IMR-90 (cell line): ENCODE measurements at regions not wholly inside any gene's neighbourhood (a gene's known extent, or its start where the extent isn't known, plus 50 kb on each side); places are given as distances from the start of the nearest gene placed in this dataset.

Source experiments
- ATAC-seq: fragments of 200-7000 bp; cut with Tn5 transposase; 2 replicates; pipeline ENCODE4 v1.9.1; 2020; ENCODE audit warnings: low read depth, mild to moderate bottlenecking, moderate library complexity
- BruUV-seq: library from RNA; stranded (reverse); fragments of 400-500 nt; replicated peaks from 2 replicates; lab custom pipeline; 2021; lab: Mats Ljungman, UMichigan
- CTCF ChIA-PET: fragments of 300-600 bp; formaldehyde crosslinking; extraction: SDS; loops from one replicate; lab custom pipeline; 2021; ENCODE audit warnings: antibody characterized with exemption; lab: Yijun Ruan, JAX
- POLR2A ChIA-PET: fragments of 300-600 bp; sonication (Branson Sonifier 250); formaldehyde crosslinking; loops from one replicate; lab custom pipeline; 2022; ENCODE audit warnings: antibody characterized with exemption; ENCODE audit not compliant: unreplicated experiment; lab: Charles Lee
- DNase-seq: peaks from one replicate; pipeline ENCODE4 v3.0.0; 2013
- H2AFZ ChIP-seq: replicated peaks from 2 replicates; pipeline ENCODE3; 2013; ENCODE audit warnings: low read length, mild to moderate bottlenecking; ENCODE audit not compliant: poor library complexity
- H2AK5ac ChIP-seq: 2 replicates; pipeline ENCODE4 v1.6.1; 2013; ENCODE audit warnings: low read depth, low read length, inconsistent platforms
- H2AK9ac ChIP-seq: replicated peaks from 2 replicates; pipeline ENCODE3; 2013; ENCODE audit warnings: mild to moderate bottlenecking, low read depth, low read length, moderate library complexity; ENCODE audit not compliant: poor library complexity
- H2BK120ac ChIP-seq: 2 replicates; pipeline ENCODE4 v1.6.1; 2013; ENCODE audit warnings: low read depth, low read length, inconsistent platforms
- H2BK15ac ChIP-seq: 3 replicates; pipeline ENCODE4 v1.6.1; 2013; ENCODE audit warnings: low read depth, low read length, inconsistent platforms
- H2BK20ac ChIP-seq: 2 replicates; pipeline ENCODE4 v1.6.1; 2013; ENCODE audit warnings: low read depth, mild to moderate bottlenecking, inconsistent platforms, low read length, moderate library complexity
- H2BK5ac ChIP-seq: 2 replicates; pipeline ENCODE4 v1.6.1; 2013; ENCODE audit warnings: mild to moderate bottlenecking, low read depth, low read length, inconsistent platforms; ENCODE audit not compliant: poor library complexity, severe bottlenecking
- H3K14ac ChIP-seq: replicated peaks from 2 replicates; pipeline ENCODE4 v1.6.1; 2013; ENCODE audit warnings: low read depth, low read length, inconsistent platforms
- H3K18ac ChIP-seq: 2 replicates; pipeline ENCODE4 v1.6.1; 2013; ENCODE audit warnings: low read depth, low read length, control low read depth
- H3K23ac ChIP-seq: 2 replicates; pipeline ENCODE4 v1.6.1; 2013; ENCODE audit warnings: low read depth, low read length, inconsistent platforms
- H3K27ac ChIP-seq: 2 replicates; pipeline ENCODE4 v1.5.1; 2013; ENCODE audit warnings: mild to moderate bottlenecking, control low read depth, low read length; ENCODE audit not compliant: insufficient read depth
- H3K27me3 ChIP-seq: 2 replicates; pipeline ENCODE4 v1.6.1; 2013; ENCODE audit warnings: low read length; ENCODE audit not compliant: control insufficient read depth, insufficient read depth
- H3K36me3 ChIP-seq: 2 replicates; pipeline ENCODE4 v1.6.1; 2013; ENCODE audit warnings: low read length, mixed read lengths; ENCODE audit not compliant: control insufficient read depth, insufficient read depth
- H3K4ac ChIP-seq: 2 replicates; pipeline ENCODE4 v1.6.1; 2013; ENCODE audit warnings: low read depth, low read length, inconsistent platforms
- H3K4me1 ChIP-seq: 2 replicates; pipeline ENCODE4 v1.6.1; 2013; ENCODE audit warnings: low read length, mixed read lengths; ENCODE audit not compliant: control insufficient read depth, insufficient read depth
- H3K4me2 ChIP-seq: 2 replicates; pipeline ENCODE4 v1.6.1; 2013; ENCODE audit warnings: low read depth, mild to moderate bottlenecking, control low read depth, low read length, moderate library complexity
- H3K4me3 ChIP-seq: 2 replicates; pipeline ENCODE4 v1.5.1; 2013; ENCODE audit warnings: low read depth, mild to moderate bottlenecking, control low read depth, low read length, moderate library complexity; ENCODE audit not compliant: insufficient read depth
- H3K56ac ChIP-seq: 2 replicates; pipeline ENCODE4 v1.6.1; 2013; ENCODE audit warnings: low read length, inconsistent platforms; ENCODE audit not compliant: insufficient read depth; ENCODE audit errors: extremely low read depth
- H3K79me1 ChIP-seq, 2 experiments: 2 replicates each; pipeline ENCODE4 v1.6.1; 2013; ENCODE audit warnings: low read length in 2 of 2, inconsistent platforms in 1 of 2, low read depth in 1 of 2
- H3K9ac ChIP-seq: 2 replicates; pipeline ENCODE4 v1.6.1; 2013; ENCODE audit warnings: low read depth, low read length, control low read depth
- H3K9me1 ChIP-seq: 2 replicates; pipeline ENCODE4 v1.6.1; 2013; ENCODE audit warnings: low read length, inconsistent platforms; ENCODE audit not compliant: insufficient read depth
- H3K9me3 ChIP-seq: 2 replicates; pipeline ENCODE4 v1.6.1; 2013; ENCODE audit warnings: low read length; ENCODE audit not compliant: control insufficient read depth, insufficient read depth
- H4K20me1 ChIP-seq: 2 replicates; pipeline ENCODE4 v1.6.1; 2013; ENCODE audit warnings: low read length, inconsistent platforms; ENCODE audit not compliant: insufficient read depth
- H4K5ac ChIP-seq: 2 replicates; pipeline ENCODE4 v1.6.1; 2013; ENCODE audit warnings: mild to moderate bottlenecking, low read depth, low read length, control low read depth
- H4K8ac ChIP-seq, 2 experiments: 2 replicates each; pipeline ENCODE4 v1.6.1; 2013; ENCODE audit warnings: low read depth in 2 of 2, low read length in 2 of 2, control low read depth in 1 of 2, inconsistent platforms in 1 of 2
- H4K91ac ChIP-seq: 2 replicates; pipeline ENCODE4 v1.6.1; 2013; ENCODE audit warnings: low read depth, low read length, inconsistent platforms; ENCODE audit not compliant: insufficient read depth
- BHLHE40 ChIP-seq: fragments of 150-350 bp; IDR thresholded peaks from 2 replicates; pipeline ENCODE4 v1.6.1; 2016; ENCODE audit warnings: mild to moderate bottlenecking, low read depth, low read length
- MAFK ChIP-seq: IDR thresholded peaks from 2 replicates; pipeline ENCODE4 v1.6.1; 2012; ENCODE audit warnings: low read depth, low read length, improper control_type of control experiment
- RFX5 ChIP-seq: IDR thresholded peaks from 2 replicates; pipeline ENCODE4 v1.8.0; 2012; ENCODE audit warnings: low read depth, mild to moderate bottlenecking, low read length, moderate library complexity
- SMC3 ChIP-seq: fragments of 150-350 bp; IDR thresholded peaks from 2 replicates; pipeline ENCODE4 v1.6.1; 2016; ENCODE audit warnings: low read depth, mild to moderate bottlenecking, antibody characterized with exemption, low read length, moderate library complexity
- USF2 ChIP-seq: fragments of 150-350 bp; IDR thresholded peaks from 2 replicates; pipeline ENCODE4 v1.6.1; 2017; ENCODE audit warnings: mild to moderate bottlenecking, antibody characterized with exemption, low read length, low read depth
- WGBS, 2 experiments: methylation state at CpG; one replicate each; pipeline versions ENCODE4 v1.1.5 to v1.1.7; 2013; ENCODE audit warnings: missing lambda C conversion rate in 2 of 2; ENCODE audit not compliant: insufficient read length in 1 of 2; ENCODE audit errors: extremely low coverage in 2 of 2; 5-methylcytosine and 5-hydroxymethylcytosine counted together
- dilution Hi-C: fragments of 300-500 bp; cut with HindIII; formaldehyde crosslinking; loops from one replicate; pipeline ENCODE4 v1.14.3; 2018; ENCODE audit warnings: low sequenced_read_pairs; ENCODE audit not compliant: unreplicated experiment
- in situ Hi-C: fragments of 300-500 bp; cut with MboI; formaldehyde crosslinking; loops from 3 replicates; pipeline ENCODE4 v1.14.3; 2019; ENCODE audit warnings: low sequenced_read_pairs, inconsistent platforms, mixed read lengths
- intact Hi-C: fragments of 100-400 bp; cut with micrococcal nuclease; formaldehyde crosslinking; loops from 2 replicates; pipeline ENCODE4 v1.10.0; 2022
- TF ChIP-seq, protein P1 (sequence below): conservative IDR thresholded peaks from 2 replicates; pipeline ENCODE4 v1.5.1; 2012; ENCODE audit warnings: mild to moderate bottlenecking, low read depth, low read length, improper control_type of control experiment

DNA sequence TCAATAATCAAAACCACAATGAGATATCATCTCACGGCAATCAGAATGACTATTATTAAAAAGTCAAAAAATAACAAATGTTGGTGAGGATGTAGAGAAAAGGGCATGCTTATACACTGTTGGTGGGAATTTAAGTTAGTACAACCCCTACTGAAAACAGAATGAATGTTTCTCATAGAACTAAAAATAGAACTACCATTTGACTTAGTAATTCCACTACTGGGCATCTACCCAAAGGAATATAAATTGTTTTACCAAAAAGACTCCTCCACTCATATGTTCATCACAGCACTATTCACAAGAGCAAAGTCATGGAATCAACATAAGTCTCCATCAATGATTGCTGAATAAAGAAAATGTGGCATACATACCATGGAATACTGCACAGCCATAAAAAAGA, 278.1 kb upstream of the ARSJ start:
- POLR2A ChIA-PET = no interaction called here

More for the DNA sequence above, 278.1 kb upstream of the ARSJ start:
- no peak overlapping the region for H3K9ac ChIP-seq
- BruUV-seq = no TSS peak
- no peaks in the 10 kb centered on the region for H3K27me3 ChIP-seq
- no peak overlapping the region for H4K5ac ChIP-seq
- no peak overlapping the region for H2AK9ac ChIP-seq
- no peak overlapping the region for H3K27ac ChIP-seq
- in situ Hi-C loops (no loop called here), intact Hi-C loops (no loop called here), dilution Hi-C loops (no loop called here)
- CTCF ChIA-PET = no interaction called here
- no peak overlapping the region for H2BK20ac ChIP-seq
- H3K9me3 ChIP-seq = no peaks in the 10 kb centered on the region; the same call in 1 of the 2 replicates
- no peaks in the 10 kb centered on the region for H3K4me1 ChIP-seq
- DNase-seq = peak; percentile 79
- 0 out of 4 replicates have a peak, but pooled peaks cover 0 to 4% of the 10 kb centered on the region in 2 experiments for H3K79me1 ChIP-seq
- no peak overlapping the region for H3K56ac ChIP-seq
- H4K8ac ChIP-seq = no peak overlapping the region
- WGBS, 2 experiments = no CpG with 5 or more reads among the region's 1 CpG
- H4K20me1 ChIP-seq = no peaks in the 10 kb centered on the region
- H4K91ac ChIP-seq = no peak overlapping the region
- H3K4me2 ChIP-seq = no peak overlapping the region
- no peak overlapping the region for H2BK5ac ChIP-seq
- no peak for TF ChIP-seq USF2
- TF ChIP-seq BHLHE40 = no peak
- TF ChIP-seq, protein P1, sequence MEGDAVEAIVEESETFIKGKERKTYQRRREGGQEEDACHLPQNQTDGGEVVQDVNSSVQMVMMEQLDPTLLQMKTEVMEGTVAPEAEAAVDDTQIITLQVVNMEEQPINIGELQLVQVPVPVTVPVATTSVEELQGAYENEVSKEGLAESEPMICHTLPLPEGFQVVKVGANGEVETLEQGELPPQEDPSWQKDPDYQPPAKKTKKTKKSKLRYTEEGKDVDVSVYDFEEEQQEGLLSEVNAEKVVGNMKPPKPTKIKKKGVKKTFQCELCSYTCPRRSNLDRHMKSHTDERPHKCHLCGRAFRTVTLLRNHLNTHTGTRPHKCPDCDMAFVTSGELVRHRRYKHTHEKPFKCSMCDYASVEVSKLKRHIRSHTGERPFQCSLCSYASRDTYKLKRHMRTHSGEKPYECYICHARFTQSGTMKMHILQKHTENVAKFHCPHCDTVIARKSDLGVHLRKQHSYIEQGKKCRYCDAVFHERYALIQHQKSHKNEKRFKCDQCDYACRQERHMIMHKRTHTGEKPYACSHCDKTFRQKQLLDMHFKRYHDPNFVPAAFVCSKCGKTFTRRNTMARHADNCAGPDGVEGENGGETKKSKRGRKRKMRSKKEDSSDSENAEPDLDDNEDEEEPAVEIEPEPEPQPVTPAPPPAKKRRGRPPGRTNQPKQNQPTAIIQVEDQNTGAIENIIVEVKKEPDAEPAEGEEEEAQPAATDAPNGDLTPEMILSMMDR = no peak
- TF ChIP-seq SMC3 = no peak
- no peak for TF ChIP-seq MAFK
- no peak for TF ChIP-seq RFX5
- no peak overlapping the region for H3K4ac ChIP-seq
- H3K9me1 ChIP-seq = no peaks in the 10 kb centered on the region
- peak; percentile 21; the same call in 1 of the 2 replicates for ATAC-seq
- H2BK15ac ChIP-seq = no peak overlapping the region
- H2BK120ac ChIP-seq = no peak overlapping the region
- H3K23ac ChIP-seq = no peak overlapping the region
- H3K14ac ChIP-seq = no peak overlapping the region
- no peak overlapping the region for H2AK5ac ChIP-seq
- no peak overlapping the region for H3K18ac ChIP-seq
- no peak overlapping the region for H2AFZ ChIP-seq
- no peaks in the 10 kb centered on the region for H3K36me3 ChIP-seq
- no peak overlapping the region for H3K4me3 ChIP-seq
